ENCODE measurements at regions not wholly inside any gene's neighbourhood (a gene's known extent, or its start where the extent isn't known, plus 50 kb on each side); places are given as distances from the start of the nearest gene placed in this dataset.

DNA sequence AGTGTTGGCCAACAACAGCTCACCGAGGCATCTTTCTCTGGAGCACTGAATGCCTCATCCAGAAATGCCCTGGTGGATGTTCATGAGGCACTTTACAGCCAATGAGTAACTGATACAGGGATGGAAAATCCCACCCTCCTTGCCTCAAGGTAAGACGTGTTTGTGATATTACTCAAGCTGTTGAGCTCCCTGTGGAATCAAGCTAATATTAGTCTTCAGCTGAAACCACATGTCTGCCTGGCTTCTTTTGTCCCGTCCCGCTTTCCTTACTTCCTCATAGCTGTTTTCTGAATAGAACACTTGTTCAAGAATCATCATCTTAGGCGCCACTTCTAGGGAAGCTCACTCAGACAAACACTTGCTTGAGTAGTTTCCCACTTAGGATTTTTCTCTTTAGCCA, 422.4 kb downstream of the INHBA start:
- TF ChIP-seq ARNTL (CRISPR knock-in tag; IDR thresholded peaks at IDR 0.05; ENCODE audit: borderline replicate concordance, low read depth) (no peak), ZFP30 (CRISPR knock-in tag; IDR thresholded peaks at IDR 0.05) (no peak)
- TF ChIP-seq, protein P1, sequence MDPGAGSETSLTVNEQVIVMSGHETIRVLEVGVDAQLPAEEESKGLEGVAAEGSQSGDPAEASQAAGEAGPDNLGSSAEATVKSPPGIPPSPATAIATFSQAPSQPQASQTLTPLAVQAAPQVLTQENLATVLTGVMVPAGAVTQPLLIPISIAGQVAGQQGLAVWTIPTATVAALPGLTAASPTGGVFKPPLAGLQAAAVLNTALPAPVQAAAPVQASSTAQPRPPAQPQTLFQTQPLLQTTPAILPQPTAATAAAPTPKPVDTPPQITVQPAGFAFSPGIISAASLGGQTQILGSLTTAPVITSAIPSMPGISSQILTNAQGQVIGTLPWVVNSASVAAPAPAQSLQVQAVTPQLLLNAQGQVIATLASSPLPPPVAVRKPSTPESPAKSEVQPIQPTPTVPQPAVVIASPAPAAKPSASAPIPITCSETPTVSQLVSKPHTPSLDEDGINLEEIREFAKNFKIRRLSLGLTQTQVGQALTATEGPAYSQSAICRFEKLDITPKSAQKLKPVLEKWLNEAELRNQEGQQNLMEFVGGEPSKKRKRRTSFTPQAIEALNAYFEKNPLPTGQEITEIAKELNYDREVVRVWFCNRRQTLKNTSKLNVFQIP (CRISPR knock-in tag; IDR thresholded peaks at IDR 0.05; ENCODE audit: borderline replicate concordance, low read depth) = no peak
- ATAC-seq = no peak

DNA sequence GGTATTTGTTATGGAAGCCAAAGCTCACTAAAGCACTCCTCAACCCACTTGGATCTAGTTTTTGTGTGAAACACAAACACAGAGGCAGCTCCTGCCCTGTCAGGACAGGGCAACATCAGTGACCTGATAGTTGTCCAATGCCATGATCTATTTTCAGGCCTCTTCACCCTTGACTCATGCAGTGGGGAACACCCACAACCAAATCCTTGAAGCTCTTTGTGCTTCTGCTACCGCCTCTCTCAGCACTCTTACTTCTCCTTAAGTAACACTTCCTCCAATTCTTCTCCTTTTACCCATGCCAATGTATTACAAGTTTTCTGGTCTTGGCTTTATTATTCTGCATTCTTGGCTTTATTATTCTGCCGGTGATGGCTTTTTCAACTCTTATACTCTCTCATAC, 425.3 kb downstream of the INHBA start:
- no peak for ATAC-seq
- TF ChIP-seq ISL1 (CRISPR knock-in tag; IDR thresholded peaks at IDR 0.05) = no peak
- TF ChIP-seq BACH2 (CRISPR knock-in tag; IDR thresholded peaks at IDR 0.05; ENCODE audit: borderline replicate concordance) = no peak
- TF ChIP-seq SNAI2 (CRISPR knock-in tag; IDR thresholded peaks at IDR 0.05) = no peak
- TF ChIP-seq, protein P2, sequence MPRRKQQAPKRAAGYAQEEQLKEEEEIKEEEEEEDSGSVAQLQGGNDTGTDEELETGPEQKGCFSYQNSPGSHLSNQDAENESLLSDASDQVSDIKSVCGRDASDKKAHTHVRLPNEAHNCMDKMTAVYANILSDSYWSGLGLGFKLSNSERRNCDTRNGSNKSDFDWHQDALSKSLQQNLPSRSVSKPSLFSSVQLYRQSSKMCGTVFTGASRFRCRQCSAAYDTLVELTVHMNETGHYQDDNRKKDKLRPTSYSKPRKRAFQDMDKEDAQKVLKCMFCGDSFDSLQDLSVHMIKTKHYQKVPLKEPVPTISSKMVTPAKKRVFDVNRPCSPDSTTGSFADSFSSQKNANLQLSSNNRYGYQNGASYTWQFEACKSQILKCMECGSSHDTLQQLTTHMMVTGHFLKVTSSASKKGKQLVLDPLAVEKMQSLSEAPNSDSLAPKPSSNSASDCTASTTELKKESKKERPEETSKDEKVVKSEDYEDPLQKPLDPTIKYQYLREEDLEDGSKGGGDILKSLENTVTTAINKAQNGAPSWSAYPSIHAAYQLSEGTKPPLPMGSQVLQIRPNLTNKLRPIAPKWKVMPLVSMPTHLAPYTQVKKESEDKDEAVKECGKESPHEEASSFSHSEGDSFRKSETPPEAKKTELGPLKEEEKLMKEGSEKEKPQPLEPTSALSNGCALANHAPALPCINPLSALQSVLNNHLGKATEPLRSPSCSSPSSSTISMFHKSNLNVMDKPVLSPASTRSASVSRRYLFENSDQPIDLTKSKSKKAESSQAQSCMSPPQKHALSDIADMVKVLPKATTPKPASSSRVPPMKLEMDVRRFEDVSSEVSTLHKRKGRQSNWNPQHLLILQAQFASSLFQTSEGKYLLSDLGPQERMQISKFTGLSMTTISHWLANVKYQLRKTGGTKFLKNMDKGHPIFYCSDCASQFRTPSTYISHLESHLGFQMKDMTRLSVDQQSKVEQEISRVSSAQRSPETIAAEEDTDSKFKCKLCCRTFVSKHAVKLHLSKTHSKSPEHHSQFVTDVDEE (CRISPR knock-in tag; IDR thresholded peaks at IDR 0.05) = no peak
- no peak for TF ChIP-seq ZNF8 (CRISPR knock-in tag; IDR thresholded peaks at IDR 0.05)
- no peak for TF ChIP-seq RARB (CRISPR knock-in tag; IDR thresholded peaks at IDR 0.05)
- no peak for TF ChIP-seq ZNF565 (CRISPR knock-in tag; conservative IDR thresholded peaks at IDR 0.05; ENCODE audit: low read depth)
- TF ChIP-seq, protein P3, sequence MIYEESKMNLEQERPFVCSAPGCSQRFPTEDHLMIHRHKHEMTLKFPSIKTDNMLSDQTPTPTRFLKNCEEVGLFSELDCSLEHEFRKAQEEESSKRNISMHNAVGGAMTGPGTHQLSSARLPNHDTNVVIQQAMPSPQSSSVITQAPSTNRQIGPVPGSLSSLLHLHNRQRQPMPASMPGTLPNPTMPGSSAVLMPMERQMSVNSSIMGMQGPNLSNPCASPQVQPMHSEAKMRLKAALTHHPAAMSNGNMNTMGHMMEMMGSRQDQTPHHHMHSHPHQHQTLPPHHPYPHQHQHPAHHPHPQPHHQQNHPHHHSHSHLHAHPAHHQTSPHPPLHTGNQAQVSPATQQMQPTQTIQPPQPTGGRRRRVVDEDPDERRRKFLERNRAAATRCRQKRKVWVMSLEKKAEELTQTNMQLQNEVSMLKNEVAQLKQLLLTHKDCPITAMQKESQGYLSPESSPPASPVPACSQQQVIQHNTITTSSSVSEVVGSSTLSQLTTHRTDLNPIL (CRISPR knock-in tag; IDR thresholded peaks at IDR 0.05; ENCODE audit: low read depth) = no peak
- no peak for TF ChIP-seq ZFP30 (CRISPR knock-in tag; IDR thresholded peaks at IDR 0.05)

DNA sequence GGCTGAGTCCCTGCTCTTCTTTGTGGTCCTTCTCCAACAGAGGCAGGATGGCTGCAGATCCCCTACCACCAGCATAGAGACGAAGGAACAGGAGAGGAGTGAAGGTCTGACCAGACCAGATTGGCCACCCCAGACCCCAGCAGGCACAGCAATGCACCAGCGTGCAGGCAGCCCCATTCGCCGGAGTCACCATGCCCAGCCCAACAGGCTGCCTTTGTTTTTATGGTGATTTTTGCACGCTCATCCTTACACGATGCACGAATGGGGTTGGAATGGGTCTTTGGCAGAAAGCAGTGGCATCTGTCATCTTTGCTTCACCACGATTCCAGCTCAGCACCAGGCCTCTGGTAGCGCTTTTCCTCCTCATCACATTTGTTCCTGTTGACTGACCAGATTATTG, 427.6 kb downstream of the INHBA start:
- no peak for ATAC-seq
- TF ChIP-seq OSR1 (CRISPR knock-in tag; IDR thresholded peaks at IDR 0.05) (no peak), ZFP30 (CRISPR knock-in tag; IDR thresholded peaks at IDR 0.05) (no peak), CSDC2 (CRISPR knock-in tag; IDR thresholded peaks at IDR 0.05) (no peak)

DNA sequence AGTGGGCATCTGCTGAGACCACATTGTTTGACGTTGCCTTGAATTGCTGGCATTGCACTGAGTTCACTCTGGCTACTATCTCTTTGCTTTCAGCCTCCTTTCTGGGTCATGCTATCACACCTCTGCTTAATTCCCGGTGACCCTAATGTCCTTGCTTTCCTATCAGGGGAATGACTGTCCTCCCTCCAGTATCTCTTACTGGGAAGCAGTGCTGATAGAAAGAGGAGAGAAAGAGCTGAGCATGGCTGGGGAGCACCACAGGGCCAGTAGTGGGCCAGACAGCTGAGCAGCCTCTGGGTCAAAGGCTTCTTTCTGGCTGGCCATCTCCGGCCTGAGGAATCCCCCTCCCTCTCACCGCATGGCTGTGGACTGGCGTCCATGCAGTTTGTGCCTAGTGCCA, 428.7 kb downstream of the INHBA start:
- TF ChIP-seq PPARA (CRISPR knock-in tag; IDR thresholded peaks at IDR 0.05; ENCODE audit: borderline replicate concordance) (no peak), ESRRG (CRISPR knock-in tag; IDR thresholded peaks at IDR 0.05) (no peak), GLIS3 (CRISPR knock-in tag; IDR thresholded peaks at IDR 0.05) (no peak), BACH2 (CRISPR knock-in tag; IDR thresholded peaks at IDR 0.05; ENCODE audit: borderline replicate concordance) (no peak), ZC3H10 (CRISPR knock-in tag; IDR thresholded peaks at IDR 0.05) (no peak), ZNF70 (CRISPR knock-in tag; IDR thresholded peaks at IDR 0.05) (no peak), ZNF565 (CRISPR knock-in tag; conservative IDR thresholded peaks at IDR 0.05; ENCODE audit: low read depth) (no peak), ZFP3 (CRISPR knock-in tag; IDR thresholded peaks at IDR 0.05) (no peak), RARB (CRISPR knock-in tag; IDR thresholded peaks at IDR 0.05) (no peak), CSDC2 (CRISPR knock-in tag; IDR thresholded peaks at IDR 0.05) (no peak), TOX (CRISPR knock-in tag; IDR thresholded peaks at IDR 0.05; ENCODE audit: borderline replicate concordance) (no peak), SNAI2 (CRISPR knock-in tag; IDR thresholded peaks at IDR 0.05) (no peak)
- TF ChIP-seq, protein P1 (CRISPR knock-in tag; IDR thresholded peaks at IDR 0.05; ENCODE audit: borderline replicate concordance, low read depth) = no peak
- TF ChIP-seq, protein P4, sequence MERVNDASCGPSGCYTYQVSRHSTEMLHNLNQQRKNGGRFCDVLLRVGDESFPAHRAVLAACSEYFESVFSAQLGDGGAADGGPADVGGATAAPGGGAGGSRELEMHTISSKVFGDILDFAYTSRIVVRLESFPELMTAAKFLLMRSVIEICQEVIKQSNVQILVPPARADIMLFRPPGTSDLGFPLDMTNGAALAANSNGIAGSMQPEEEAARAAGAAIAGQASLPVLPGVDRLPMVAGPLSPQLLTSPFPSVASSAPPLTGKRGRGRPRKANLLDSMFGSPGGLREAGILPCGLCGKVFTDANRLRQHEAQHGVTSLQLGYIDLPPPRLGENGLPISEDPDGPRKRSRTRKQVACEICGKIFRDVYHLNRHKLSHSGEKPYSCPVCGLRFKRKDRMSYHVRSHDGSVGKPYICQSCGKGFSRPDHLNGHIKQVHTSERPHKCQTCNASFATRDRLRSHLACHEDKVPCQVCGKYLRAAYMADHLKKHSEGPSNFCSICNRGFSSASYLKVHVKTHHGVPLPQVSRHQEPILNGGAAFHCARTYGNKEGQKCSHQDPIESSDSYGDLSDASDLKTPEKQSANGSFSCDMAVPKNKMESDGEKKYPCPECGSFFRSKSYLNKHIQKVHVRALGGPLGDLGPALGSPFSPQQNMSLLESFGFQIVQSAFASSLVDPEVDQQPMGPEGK (CRISPR knock-in tag; IDR thresholded peaks at IDR 0.05; ENCODE audit: borderline replicate concordance) = no peak
- TF ChIP-seq, protein P3 (CRISPR knock-in tag; IDR thresholded peaks at IDR 0.05; ENCODE audit: low read depth) = no peak
- TF ChIP-seq, protein P5, sequence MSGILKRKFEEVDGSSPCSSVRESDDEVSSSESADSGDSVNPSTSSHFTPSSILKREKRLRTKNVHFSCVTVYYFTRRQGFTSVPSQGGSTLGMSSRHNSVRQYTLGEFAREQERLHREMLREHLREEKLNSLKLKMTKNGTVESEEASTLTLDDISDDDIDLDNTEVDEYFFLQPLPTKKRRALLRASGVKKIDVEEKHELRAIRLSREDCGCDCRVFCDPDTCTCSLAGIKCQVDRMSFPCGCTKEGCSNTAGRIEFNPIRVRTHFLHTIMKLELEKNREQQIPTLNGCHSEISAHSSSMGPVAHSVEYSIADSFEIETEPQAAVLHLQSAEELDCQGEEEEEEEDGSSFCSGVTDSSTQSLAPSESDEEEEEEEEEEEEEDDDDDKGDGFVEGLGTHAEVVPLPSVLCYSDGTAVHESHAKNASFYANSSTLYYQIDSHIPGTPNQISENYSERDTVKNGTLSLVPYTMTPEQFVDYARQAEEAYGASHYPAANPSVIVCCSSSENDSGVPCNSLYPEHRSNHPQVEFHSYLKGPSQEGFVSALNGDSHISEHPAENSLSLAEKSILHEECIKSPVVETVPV (CRISPR knock-in tag; IDR thresholded peaks at IDR 0.05) = no peak
- ATAC-seq = no peak

Measured in SK-N-SH treated with all-trans-retinoic acid at 6 μM for 48 hours (cell line).